ENCODE measurements at regions not wholly inside any gene's neighbourhood (a gene's known extent, or its start where the extent isn't known, plus 50 kb on each side); places are given as distances from the start of the nearest gene placed in this dataset.

DNA sequence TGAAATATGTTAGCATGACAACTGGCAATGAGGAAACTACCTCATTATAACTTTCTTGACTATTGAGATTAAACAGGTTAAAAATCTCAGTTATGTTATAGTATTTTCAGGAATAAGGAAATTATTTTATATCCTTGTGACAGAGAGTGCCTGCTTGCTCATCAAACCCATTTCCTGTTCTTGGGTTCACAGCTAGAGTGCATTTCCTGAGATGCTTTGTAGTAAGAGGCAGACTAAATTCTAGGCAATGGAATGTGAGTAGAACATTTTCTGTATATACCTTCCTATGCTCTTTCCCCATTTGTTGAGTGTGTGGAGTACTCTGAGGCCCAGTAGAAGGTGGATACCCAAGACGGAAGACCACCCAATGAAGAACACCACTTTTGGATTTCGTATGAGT lies 96.9 kb upstream of the CASK start:
- Histone ChIP-seq H3K27ac (replicated peaks) (no peak overlapping the region), H3K27me3 (ENCODE audit: insufficient read depth, poor library complexity, severe bottlenecking) (no peaks in the 10 kb centered on the region), H3K4me3 (replicated peaks; ENCODE audit: insufficient read depth, low read length) (no peak overlapping the region)
- TF ChIP-seq, protein P1, sequence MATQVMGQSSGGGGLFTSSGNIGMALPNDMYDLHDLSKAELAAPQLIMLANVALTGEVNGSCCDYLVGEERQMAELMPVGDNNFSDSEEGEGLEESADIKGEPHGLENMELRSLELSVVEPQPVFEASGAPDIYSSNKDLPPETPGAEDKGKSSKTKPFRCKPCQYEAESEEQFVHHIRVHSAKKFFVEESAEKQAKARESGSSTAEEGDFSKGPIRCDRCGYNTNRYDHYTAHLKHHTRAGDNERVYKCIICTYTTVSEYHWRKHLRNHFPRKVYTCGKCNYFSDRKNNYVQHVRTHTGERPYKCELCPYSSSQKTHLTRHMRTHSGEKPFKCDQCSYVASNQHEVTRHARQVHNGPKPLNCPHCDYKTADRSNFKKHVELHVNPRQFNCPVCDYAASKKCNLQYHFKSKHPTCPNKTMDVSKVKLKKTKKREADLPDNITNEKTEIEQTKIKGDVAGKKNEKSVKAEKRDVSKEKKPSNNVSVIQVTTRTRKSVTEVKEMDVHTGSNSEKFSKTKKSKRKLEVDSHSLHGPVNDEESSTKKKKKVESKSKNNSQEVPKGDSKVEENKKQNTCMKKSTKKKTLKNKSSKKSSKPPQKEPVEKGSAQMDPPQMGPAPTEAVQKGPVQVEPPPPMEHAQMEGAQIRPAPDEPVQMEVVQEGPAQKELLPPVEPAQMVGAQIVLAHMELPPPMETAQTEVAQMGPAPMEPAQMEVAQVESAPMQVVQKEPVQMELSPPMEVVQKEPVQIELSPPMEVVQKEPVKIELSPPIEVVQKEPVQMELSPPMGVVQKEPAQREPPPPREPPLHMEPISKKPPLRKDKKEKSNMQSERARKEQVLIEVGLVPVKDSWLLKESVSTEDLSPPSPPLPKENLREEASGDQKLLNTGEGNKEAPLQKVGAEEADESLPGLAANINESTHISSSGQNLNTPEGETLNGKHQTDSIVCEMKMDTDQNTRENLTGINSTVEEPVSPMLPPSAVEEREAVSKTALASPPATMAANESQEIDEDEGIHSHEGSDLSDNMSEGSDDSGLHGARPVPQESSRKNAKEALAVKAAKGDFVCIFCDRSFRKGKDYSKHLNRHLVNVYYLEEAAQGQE (IDR thresholded peaks at IDR 0.05; ENCODE audit: insufficient replicate concordance, low read depth), result no peak
- TF ChIP-seq, protein P2, sequence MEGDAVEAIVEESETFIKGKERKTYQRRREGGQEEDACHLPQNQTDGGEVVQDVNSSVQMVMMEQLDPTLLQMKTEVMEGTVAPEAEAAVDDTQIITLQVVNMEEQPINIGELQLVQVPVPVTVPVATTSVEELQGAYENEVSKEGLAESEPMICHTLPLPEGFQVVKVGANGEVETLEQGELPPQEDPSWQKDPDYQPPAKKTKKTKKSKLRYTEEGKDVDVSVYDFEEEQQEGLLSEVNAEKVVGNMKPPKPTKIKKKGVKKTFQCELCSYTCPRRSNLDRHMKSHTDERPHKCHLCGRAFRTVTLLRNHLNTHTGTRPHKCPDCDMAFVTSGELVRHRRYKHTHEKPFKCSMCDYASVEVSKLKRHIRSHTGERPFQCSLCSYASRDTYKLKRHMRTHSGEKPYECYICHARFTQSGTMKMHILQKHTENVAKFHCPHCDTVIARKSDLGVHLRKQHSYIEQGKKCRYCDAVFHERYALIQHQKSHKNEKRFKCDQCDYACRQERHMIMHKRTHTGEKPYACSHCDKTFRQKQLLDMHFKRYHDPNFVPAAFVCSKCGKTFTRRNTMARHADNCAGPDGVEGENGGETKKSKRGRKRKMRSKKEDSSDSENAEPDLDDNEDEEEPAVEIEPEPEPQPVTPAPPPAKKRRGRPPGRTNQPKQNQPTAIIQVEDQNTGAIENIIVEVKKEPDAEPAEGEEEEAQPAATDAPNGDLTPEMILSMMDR (IDR thresholded peaks at IDR 0.05; ENCODE audit: insufficient read depth, low read length), result no peak
- TF ChIP-seq SPI1 (IDR thresholded peaks at IDR 0.05; ENCODE audit: borderline replicate concordance, low read depth) (no peak), POLR2AphosphoS5 (IDR thresholded peaks at IDR 0.05; ENCODE audit: low read depth) (no peak), GABPA (IDR thresholded peaks at IDR 0.05; ENCODE audit: low read depth) (no peak)
- no peak for DNase-seq (ENCODE audit: low read depth in 1 of 2, low spot score in 1 of 2)

DNA sequence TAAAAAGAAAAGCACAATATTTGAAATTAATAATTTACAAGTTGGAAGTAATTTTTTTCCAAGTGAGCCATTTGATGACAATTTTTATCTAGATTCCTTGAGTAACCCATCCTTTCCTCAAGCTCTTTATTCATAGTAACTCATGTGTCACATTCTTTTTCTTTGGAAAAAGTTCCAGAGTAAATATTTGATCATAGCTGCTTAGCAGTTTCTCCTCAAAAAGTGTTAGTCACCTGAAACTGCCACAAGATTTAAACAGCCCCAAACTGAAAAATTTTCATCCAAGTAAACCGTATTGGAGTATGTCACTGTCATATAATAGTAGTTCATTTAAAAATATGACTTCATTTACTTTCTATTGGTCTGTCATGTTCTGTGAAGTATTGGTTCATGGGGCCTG lies 94.6 kb upstream of the CASK start:
- H3K4me3 ChIP-seq (replicated peaks; ENCODE audit: insufficient read depth, low read length), result no peak overlapping the region
- H3K27ac ChIP-seq (replicated peaks), result no peak overlapping the region
- DNase-seq (ENCODE audit: low read depth in 1 of 2, low spot score in 1 of 2), result no peak
- no peaks in the 10 kb centered on the region for H3K27me3 ChIP-seq (ENCODE audit: insufficient read depth, poor library complexity, severe bottlenecking)
- no peak for TF ChIP-seq POLR2AphosphoS5 (IDR thresholded peaks at IDR 0.05; ENCODE audit: low read depth)
- TF ChIP-seq, protein P1 (IDR thresholded peaks at IDR 0.05; ENCODE audit: insufficient replicate concordance, low read depth), result no peak
- no peak for TF ChIP-seq SPI1 (IDR thresholded peaks at IDR 0.05; ENCODE audit: borderline replicate concordance, low read depth)
- TF ChIP-seq, protein P2 (IDR thresholded peaks at IDR 0.05; ENCODE audit: insufficient read depth, low read length), result no peak
- TF ChIP-seq GABPA (IDR thresholded peaks at IDR 0.05; ENCODE audit: low read depth), result no peak

DNA sequence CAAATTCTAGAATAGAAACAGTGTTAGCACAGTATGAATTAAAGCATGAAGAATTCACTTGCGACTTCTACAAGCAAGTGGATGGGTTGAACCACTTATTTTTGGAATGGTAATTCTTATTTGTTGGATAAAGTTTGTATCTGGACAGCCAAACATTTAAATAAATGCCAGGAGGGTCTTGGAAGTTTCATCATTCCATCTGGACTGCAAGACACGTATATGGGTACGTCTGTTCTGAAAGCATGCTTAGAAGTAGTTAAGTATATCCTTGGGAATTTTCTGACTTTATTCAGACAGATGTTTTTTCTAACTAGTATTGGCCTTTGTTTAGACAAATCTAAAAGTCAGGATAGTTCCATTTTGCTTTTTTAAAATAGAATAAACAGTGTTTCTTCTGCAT lies 77.5 kb upstream of the CASK start:
- Histone ChIP-seq H3K27ac (replicated peaks) (no peak overlapping the region), H3K27me3 (ENCODE audit: insufficient read depth, poor library complexity, severe bottlenecking) (peaks cover 2% of the 10 kb centered on the region), H3K4me3 (replicated peaks; ENCODE audit: insufficient read depth, low read length) (no peak overlapping the region)
- TF ChIP-seq, protein P2 (IDR thresholded peaks at IDR 0.05; ENCODE audit: insufficient read depth, low read length), result no peak
- no peak for TF ChIP-seq GABPA (IDR thresholded peaks at IDR 0.05; ENCODE audit: low read depth)
- no peak for TF ChIP-seq POLR2AphosphoS5 (IDR thresholded peaks at IDR 0.05; ENCODE audit: low read depth)
- TF ChIP-seq SPI1 (IDR thresholded peaks at IDR 0.05; ENCODE audit: borderline replicate concordance, low read depth), result no peak
- TF ChIP-seq, protein P1 (IDR thresholded peaks at IDR 0.05; ENCODE audit: insufficient replicate concordance, low read depth), result no peak
- DNase-seq (ENCODE audit: low read depth in 1 of 2, low spot score in 1 of 2), result no peak

Data from HL-60 (cell line).